ENCODE measurements at regions not wholly inside any gene's neighbourhood (a gene's known extent, or its start where the extent isn't known, plus 50 kb on each side); places are given as distances from the start of the nearest gene placed in this dataset.

DNA sequence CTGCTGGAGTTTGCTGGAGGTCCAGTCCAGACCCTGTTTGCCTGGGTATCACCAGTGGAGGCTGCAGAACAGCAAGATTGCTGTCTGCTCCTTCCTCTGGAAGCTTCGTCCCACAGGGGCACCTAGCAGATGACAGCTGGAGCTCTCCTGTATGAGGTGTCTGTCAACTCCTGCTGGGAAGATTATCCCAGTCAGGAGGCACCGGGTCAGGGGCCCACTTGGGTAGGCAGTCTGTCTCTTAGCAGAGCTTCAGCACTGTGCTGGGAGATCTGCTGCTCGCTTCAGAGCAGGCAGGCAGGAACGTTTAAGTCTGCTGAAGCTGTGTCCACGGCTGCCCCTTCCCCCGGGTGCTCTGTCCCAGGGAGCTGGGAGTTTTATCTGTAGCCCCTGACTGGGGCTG lies 96.8 kb upstream of the SLC35F1 start:
- H3K4me3 ChIP-seq (ENCODE audit: low read depth in 1 of 2, low read length in 2 of 2): no peak overlapping the region
- no peaks in the 10 kb centered on the region for H3K36me3 ChIP-seq (ENCODE audit: insufficient read depth, low read length)
- H3K9me3 ChIP-seq (ENCODE audit: insufficient read depth, low read length, severe bottlenecking): no peaks in the 10 kb centered on the region
- no peak overlapping the region for H3K27ac ChIP-seq (ENCODE audit: low read length)
- H2AFZ ChIP-seq (ENCODE audit: low read depth, low read length): no peak overlapping the region
- ATAC-seq (ENCODE audit: insufficient read depth, low read depth): no peak
- no peak for DNase-seq
- H3K4me2 ChIP-seq (ENCODE audit: insufficient read depth, low read length): no peak overlapping the region
- no peak for TF ChIP-seq EZH2 (IDR thresholded peaks at IDR 0.05; ENCODE audit: borderline replicate concordance, low read depth, low read length, severe bottlenecking)
- TF ChIP-seq, protein P1, sequence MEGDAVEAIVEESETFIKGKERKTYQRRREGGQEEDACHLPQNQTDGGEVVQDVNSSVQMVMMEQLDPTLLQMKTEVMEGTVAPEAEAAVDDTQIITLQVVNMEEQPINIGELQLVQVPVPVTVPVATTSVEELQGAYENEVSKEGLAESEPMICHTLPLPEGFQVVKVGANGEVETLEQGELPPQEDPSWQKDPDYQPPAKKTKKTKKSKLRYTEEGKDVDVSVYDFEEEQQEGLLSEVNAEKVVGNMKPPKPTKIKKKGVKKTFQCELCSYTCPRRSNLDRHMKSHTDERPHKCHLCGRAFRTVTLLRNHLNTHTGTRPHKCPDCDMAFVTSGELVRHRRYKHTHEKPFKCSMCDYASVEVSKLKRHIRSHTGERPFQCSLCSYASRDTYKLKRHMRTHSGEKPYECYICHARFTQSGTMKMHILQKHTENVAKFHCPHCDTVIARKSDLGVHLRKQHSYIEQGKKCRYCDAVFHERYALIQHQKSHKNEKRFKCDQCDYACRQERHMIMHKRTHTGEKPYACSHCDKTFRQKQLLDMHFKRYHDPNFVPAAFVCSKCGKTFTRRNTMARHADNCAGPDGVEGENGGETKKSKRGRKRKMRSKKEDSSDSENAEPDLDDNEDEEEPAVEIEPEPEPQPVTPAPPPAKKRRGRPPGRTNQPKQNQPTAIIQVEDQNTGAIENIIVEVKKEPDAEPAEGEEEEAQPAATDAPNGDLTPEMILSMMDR (IDR thresholded peaks at IDR 0.05; ENCODE audit: borderline replicate concordance, extremely low read depth, low read length, poor library complexity, severe bottlenecking): no peak
- no peaks in the 10 kb centered on the region for H3K27me3 ChIP-seq (ENCODE audit: insufficient read depth, low read length, poor library complexity)
- H4K20me1 ChIP-seq (ENCODE audit: insufficient read depth, low read length): no peaks in the 10 kb centered on the region
- no peak overlapping the region for H3K9ac ChIP-seq (ENCODE audit: low read depth, low read length)
- no peaks in the 10 kb centered on the region for H3K4me1 ChIP-seq (ENCODE audit: insufficient read depth, low read length)
- H3K79me2 ChIP-seq (ENCODE audit: insufficient read depth, low read length): no peaks in the 10 kb centered on the region

DNA sequence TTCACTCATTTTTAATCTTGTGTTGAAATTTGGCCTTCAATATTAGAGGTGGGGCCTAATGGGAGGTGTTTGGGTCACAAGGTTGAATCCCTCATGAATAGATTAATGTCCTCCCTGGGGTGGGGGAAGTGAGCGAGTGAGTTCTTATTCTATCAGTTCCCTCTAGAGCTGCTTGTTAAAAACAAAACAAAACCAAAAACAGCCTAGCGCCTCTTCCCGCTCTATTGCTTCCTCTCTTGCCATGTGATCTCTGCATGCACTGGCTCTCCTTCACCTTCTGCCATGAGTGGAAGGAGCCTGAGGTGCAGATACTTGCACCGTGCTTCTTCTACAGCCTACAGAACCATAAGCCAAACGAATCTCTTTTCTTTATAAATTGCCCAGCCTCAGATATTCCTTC lies 89.6 kb upstream of the SLC35F1 start:
- no peak for DNase-seq
- no peak overlapping the region for H3K9ac ChIP-seq (ENCODE audit: low read depth, low read length)
- H3K4me3 ChIP-seq (ENCODE audit: low read depth in 1 of 2, low read length in 2 of 2): no peak overlapping the region
- H3K4me1 ChIP-seq (ENCODE audit: insufficient read depth, low read length): no peaks in the 10 kb centered on the region
- no peak overlapping the region for H2AFZ ChIP-seq (ENCODE audit: low read depth, low read length)
- no peaks in the 10 kb centered on the region for H3K27me3 ChIP-seq (ENCODE audit: insufficient read depth, low read length, poor library complexity)
- TF ChIP-seq EZH2 (IDR thresholded peaks at IDR 0.05; ENCODE audit: borderline replicate concordance, low read depth, low read length, severe bottlenecking): no peak
- TF ChIP-seq, protein P1 (IDR thresholded peaks at IDR 0.05; ENCODE audit: borderline replicate concordance, extremely low read depth, low read length, poor library complexity, severe bottlenecking): no peak
- no peak overlapping the region for H3K4me2 ChIP-seq (ENCODE audit: insufficient read depth, low read length)
- no peaks in the 10 kb centered on the region for H3K36me3 ChIP-seq (ENCODE audit: insufficient read depth, low read length)
- no peak overlapping the region for H3K27ac ChIP-seq (ENCODE audit: low read length)
- no peaks in the 10 kb centered on the region for H3K79me2 ChIP-seq (ENCODE audit: insufficient read depth, low read length)
- H3K9me3 ChIP-seq (ENCODE audit: insufficient read depth, low read length, severe bottlenecking): no peaks in the 10 kb centered on the region
- ATAC-seq (ENCODE audit: insufficient read depth, low read depth): no peak
- H4K20me1 ChIP-seq (ENCODE audit: insufficient read depth, low read length): no peaks in the 10 kb centered on the region

DNA sequence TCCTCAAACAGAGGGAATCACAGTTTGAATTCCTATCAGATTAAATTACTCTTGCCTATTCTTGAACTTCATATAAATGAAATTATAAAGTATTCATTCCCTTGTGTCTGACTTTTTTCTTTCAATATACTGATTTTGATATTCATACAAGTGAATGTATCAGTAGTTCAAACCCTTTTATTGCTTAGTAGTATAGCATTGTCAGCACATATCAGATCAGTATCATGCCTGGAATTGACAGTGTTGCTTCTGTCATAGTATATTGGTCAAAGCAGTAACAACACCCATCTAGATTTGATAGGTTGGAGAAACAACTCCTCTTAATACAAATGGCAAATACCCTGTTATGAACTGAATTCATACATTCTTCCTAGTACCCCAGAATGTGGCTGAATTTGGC lies 89.1 kb upstream of the SLC35F1 start:
- no peak for ATAC-seq (ENCODE audit: insufficient read depth, low read depth)
- H3K27me3 ChIP-seq (ENCODE audit: insufficient read depth, low read length, poor library complexity): no peaks in the 10 kb centered on the region

More for the DNA sequence above, 89.1 kb upstream of the SLC35F1 start:
- H4K20me1 ChIP-seq (ENCODE audit: insufficient read depth, low read length): no peaks in the 10 kb centered on the region
- TF ChIP-seq, protein P1 (IDR thresholded peaks at IDR 0.05; ENCODE audit: borderline replicate concordance, extremely low read depth, low read length, poor library complexity, severe bottlenecking): no peak
- TF ChIP-seq EZH2 (IDR thresholded peaks at IDR 0.05; ENCODE audit: borderline replicate concordance, low read depth, low read length, severe bottlenecking): no peak
- H3K4me3 ChIP-seq (ENCODE audit: low read depth in 1 of 2, low read length in 2 of 2): no peak overlapping the region
- H2AFZ ChIP-seq (ENCODE audit: low read depth, low read length): no peak overlapping the region
- no peaks in the 10 kb centered on the region for H3K4me1 ChIP-seq (ENCODE audit: insufficient read depth, low read length)
- H3K27ac ChIP-seq (ENCODE audit: low read length): no peak overlapping the region
- no peaks in the 10 kb centered on the region for H3K79me2 ChIP-seq (ENCODE audit: insufficient read depth, low read length)
- no peaks in the 10 kb centered on the region for H3K36me3 ChIP-seq (ENCODE audit: insufficient read depth, low read length)
- no peak overlapping the region for H3K9ac ChIP-seq (ENCODE audit: low read depth, low read length)
- H3K4me2 ChIP-seq (ENCODE audit: insufficient read depth, low read length): no peak overlapping the region
- DNase-seq: no peak
- no peaks in the 10 kb centered on the region for H3K9me3 ChIP-seq (ENCODE audit: insufficient read depth, low read length, severe bottlenecking)
